C4-2B (cell line): ENCODE measurements at regions not wholly inside any gene's neighbourhood (a gene's known extent, or its start where the extent isn't known, plus 50 kb on each side); places are given as distances from the start of the nearest gene placed in this dataset.

Experiments
- H3K27ac ChIP-seq: fragments of 450-650 bp; 2 replicates; pipeline ENCODE4 v1.5.1; 2017
- ZFX ChIP-seq: fragments of 450-650 bp; IDR thresholded peaks from 2 replicates; pipeline ENCODE4 v1.6.1; 2017
- TF ChIP-seq, protein P1 (sequence below): fragments of 450-650 bp; conservative IDR thresholded peaks from 2 replicates; pipeline ENCODE4 v1.5.1; 2017; ENCODE audit warnings: mild to moderate bottlenecking

GRCh38 chr1:234670967-234671626, 61.1 kb upstream of the IRF2BP2 start:
- H3K27ac ChIP-seq: no peak overlapping the region
- TF ChIP-seq, protein P1, sequence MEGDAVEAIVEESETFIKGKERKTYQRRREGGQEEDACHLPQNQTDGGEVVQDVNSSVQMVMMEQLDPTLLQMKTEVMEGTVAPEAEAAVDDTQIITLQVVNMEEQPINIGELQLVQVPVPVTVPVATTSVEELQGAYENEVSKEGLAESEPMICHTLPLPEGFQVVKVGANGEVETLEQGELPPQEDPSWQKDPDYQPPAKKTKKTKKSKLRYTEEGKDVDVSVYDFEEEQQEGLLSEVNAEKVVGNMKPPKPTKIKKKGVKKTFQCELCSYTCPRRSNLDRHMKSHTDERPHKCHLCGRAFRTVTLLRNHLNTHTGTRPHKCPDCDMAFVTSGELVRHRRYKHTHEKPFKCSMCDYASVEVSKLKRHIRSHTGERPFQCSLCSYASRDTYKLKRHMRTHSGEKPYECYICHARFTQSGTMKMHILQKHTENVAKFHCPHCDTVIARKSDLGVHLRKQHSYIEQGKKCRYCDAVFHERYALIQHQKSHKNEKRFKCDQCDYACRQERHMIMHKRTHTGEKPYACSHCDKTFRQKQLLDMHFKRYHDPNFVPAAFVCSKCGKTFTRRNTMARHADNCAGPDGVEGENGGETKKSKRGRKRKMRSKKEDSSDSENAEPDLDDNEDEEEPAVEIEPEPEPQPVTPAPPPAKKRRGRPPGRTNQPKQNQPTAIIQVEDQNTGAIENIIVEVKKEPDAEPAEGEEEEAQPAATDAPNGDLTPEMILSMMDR: no peak
- TF ChIP-seq ZFX: no peak

- TF ChIP-seq, protein P1: no peak
- TF ChIP-seq ZFX: no peak
- H3K27ac ChIP-seq: no peak overlapping the region
Observed at GRCh38 chr1:234669499-234669898, 59.5 kb upstream of the IRF2BP2 start.

DNA sequence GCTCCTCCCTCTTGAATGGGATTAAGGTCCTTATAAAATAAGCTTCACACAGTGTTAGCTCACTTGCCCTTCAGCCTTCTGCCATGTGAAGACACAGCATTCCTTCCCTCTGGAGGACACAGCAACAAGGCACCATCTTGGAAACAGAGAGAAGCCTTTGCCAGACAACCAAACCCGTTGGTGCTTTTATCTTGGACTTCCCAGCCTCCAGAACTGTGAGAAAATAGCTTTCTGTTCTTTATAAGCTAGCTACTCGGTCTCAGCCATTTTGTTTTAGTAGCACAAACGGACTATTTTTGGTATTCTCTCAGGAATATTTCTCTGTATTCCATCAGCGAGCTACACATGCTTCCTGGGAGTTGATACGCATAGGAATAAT, 58.6 kb upstream of the IRF2BP2 start:
- no peak for TF ChIP-seq ZFX
- TF ChIP-seq, protein P1: no peak
- H3K27ac ChIP-seq: no peak overlapping the region

- H3K27ac ChIP-seq: no peak overlapping the region
- TF ChIP-seq ZFX: no peak
- TF ChIP-seq, protein P1: no peak
Observed at GRCh38 chr1:234667600-234668576, 57.9 kb upstream of the IRF2BP2 start.

GRCh38 chr1:234666761-234667160, 56.8 kb upstream of the IRF2BP2 start:
- TF ChIP-seq ZFX: no peak
- TF ChIP-seq, protein P1: no peak
- H3K27ac ChIP-seq: no peak overlapping the region

DNA sequence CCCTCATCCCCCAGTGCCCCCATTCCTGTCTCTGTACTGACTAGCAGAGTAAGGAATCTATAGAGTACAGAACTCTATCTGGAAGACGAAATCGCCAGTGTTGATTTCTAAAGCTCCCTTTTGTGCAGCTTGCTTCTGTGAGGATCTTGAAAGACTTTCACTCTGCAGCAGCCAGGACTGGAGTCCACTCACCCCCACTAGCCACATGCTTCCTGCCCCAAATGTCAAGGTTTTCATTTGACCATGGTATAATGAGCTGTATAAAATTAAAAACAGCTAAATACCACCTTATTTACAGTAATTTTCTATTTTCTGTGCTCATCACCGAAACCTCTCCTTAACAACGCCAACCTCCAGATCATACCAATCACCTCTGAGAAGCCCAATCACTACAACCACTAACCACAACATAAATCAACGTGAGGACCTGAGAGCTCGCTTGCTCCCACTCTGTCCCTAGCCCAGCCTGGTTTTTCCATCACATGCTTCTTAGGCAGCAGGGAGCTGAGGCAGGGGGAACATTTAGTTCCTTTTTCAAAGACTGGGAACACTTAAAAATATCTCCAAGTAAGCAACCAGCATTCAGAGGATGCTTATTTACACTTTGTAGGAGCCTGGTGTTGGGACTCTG, 56.1 kb upstream of the IRF2BP2 start:
- TF ChIP-seq ZFX: no peak
- TF ChIP-seq, protein P1: no peak
- H3K27ac ChIP-seq: no peak overlapping the region
